Stomach (tissue), 4 donors: ENCODE measurements at regions not wholly inside any gene's neighbourhood (a gene's known extent, or its start where the extent isn't known, plus 50 kb on each side); places are given as distances from the start of the nearest gene placed in this dataset.

Source experiments
- POLR2A ChIP-seq, 4 donors: fragments of 450-650 bp; IDR thresholded peaks; one replicate each; pipeline ENCODE4 v1.6.1; 2016; ENCODE audit warnings: antibody characterized with exemption in 4 of 4, control low read depth in 2 of 4, mild to moderate bottlenecking in 1 of 4, moderate library complexity in 1 of 4
- TF ChIP-seq, protein P1 (sequence below), 7 experiments: fragments of 450-650 bp in 4 of 7; fragments of 200-600 bp in 3 of 7; sonication (generic) in 3 of 7; IDR thresholded peaks; one replicate each; pipeline ENCODE4 v1.5.1; 2016 to 2019; ENCODE audit warnings: antibody characterized with exemption in 7 of 7, control low read depth in 2 of 7, mild to moderate bottlenecking in 1 of 7

DNA sequence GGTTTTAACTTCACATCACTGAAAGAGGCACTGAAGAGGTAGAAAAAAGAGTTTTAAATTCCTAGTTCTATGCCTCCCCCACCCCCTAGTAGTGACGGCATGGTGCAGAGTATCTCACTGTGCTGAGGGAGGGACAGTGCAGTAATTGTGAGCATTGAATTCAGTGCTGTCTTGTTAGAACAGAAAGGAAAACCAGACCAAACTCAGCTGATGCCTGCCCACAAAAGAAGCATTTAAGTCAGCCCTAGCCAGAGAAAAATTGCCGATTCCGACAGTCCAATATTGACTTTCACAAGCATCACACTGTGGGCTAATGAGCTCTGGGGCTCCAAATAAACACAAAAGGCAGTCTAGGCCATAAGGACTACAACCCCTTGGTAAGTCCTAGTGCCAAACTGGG, 417.7 kb downstream of the AR start:
- TF ChIP-seq, protein P1, sequence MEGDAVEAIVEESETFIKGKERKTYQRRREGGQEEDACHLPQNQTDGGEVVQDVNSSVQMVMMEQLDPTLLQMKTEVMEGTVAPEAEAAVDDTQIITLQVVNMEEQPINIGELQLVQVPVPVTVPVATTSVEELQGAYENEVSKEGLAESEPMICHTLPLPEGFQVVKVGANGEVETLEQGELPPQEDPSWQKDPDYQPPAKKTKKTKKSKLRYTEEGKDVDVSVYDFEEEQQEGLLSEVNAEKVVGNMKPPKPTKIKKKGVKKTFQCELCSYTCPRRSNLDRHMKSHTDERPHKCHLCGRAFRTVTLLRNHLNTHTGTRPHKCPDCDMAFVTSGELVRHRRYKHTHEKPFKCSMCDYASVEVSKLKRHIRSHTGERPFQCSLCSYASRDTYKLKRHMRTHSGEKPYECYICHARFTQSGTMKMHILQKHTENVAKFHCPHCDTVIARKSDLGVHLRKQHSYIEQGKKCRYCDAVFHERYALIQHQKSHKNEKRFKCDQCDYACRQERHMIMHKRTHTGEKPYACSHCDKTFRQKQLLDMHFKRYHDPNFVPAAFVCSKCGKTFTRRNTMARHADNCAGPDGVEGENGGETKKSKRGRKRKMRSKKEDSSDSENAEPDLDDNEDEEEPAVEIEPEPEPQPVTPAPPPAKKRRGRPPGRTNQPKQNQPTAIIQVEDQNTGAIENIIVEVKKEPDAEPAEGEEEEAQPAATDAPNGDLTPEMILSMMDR (IDR thresholded peaks at IDR 0.05): no peak
- no peak for TF ChIP-seq POLR2A (IDR thresholded peaks at IDR 0.05)
